GM12891 (cell line): ENCODE measurements at regions not wholly inside any gene's neighbourhood (a gene's known extent, or its start where the extent isn't known, plus 50 kb on each side); places are given as distances from the start of the nearest gene placed in this dataset.

Experiments
- DNase-seq: peaks from one replicate; pipeline ENCODE4 v3.0.0; 2011; ENCODE audit warnings: low spot score; ENCODE audit not compliant: insufficient read length
- FAIRE-seq: peaks from 2 replicates; lab custom pipeline; 2011; peaks lifted over from hg19 to GRCh38; lab: Jason Lieb, UNC
- PAX5 ChIP-seq: IDR thresholded peaks from 2 replicates; pipeline ENCODE4 v1.6.1; 2011; ENCODE audit warnings: low read length, moderate library complexity, mild to moderate bottlenecking; ENCODE audit not compliant: insufficient read depth, severe bottlenecking
- POLR2A ChIP-seq: IDR thresholded peaks from 2 replicates; pipeline ENCODE4 v1.6.1; 2011; ENCODE audit warnings: low read depth, low read length, control low read depth
- POLR2AphosphoS5 ChIP-seq: IDR thresholded peaks from 2 replicates; pipeline ENCODE4 v1.6.1; 2011; ENCODE audit warnings: low read depth, low read length, control low read depth
- POU2F2 ChIP-seq: IDR thresholded peaks from 2 replicates; pipeline ENCODE4 v1.6.1; 2011; ENCODE audit warnings: low read depth, mild to moderate bottlenecking, control low read depth, low read length, moderate library complexity
- SPI1 ChIP-seq: IDR thresholded peaks from 2 replicates; pipeline ENCODE4 v1.6.1; 2011; ENCODE audit warnings: low read depth, low read length, control low read depth
- TAF1 ChIP-seq: IDR thresholded peaks from 2 replicates; pipeline ENCODE4 v1.6.1; 2011; ENCODE audit warnings: low read depth, low read length, control low read depth

GRCh38 chr10:90621577-90621976 is 236.3 kb downstream of the HTR7 start:
- DNase-seq, result no peak
- FAIRE-seq, result no peak
- no peak for TF ChIP-seq POLR2A
- TF ChIP-seq PAX5, result no peak
- TF ChIP-seq SPI1, result no peak
- TF ChIP-seq POU2F2, result no peak
- no peak for TF ChIP-seq POLR2AphosphoS5
- TF ChIP-seq TAF1, result no peak

DNA sequence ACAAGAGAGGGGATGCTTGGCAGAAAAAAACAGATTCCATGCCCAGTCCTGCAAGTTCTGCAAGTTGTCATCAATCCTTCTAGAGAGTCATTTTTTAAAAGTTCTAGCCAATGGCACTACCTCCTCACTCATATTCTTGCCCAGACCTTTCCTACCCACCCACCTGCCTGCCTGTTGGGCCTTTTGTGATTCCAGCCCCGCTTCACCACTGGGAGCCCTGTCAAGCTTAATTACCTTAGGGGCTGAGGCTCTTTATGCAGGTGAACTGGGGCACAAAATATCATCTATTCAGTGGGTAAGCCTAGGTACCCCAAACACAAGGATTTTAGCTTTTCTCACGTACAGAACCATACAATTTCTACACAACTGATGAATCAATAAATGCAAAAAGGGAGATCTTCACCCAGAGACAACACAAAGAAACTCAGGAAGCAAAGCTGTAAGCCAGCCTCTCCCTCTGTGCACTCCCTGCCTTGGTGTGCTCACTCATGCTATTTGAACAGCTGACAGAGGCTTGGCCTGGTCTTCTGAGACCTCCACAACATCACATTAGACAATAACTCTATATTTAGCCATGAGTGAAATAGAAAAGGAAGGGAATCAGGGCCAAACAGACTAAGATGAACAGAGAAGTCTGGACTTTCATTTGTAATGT is 222.6 kb downstream of the HTR7 start:
- DNase-seq (no peak), FAIRE-seq (no peak)

GRCh38 chr10:90640756-90641155 is 217.1 kb downstream of the HTR7 start:
- FAIRE-seq (no peak), DNase-seq (no peak)
- TF ChIP-seq TAF1 (no peak), POLR2A (no peak), POU2F2 (no peak), SPI1 (no peak), POLR2AphosphoS5 (no peak), PAX5 (no peak)

More for the DNA sequence above, 222.6 kb downstream of the HTR7 start:
- TF ChIP-seq SPI1 (no peak), POLR2A (no peak), PAX5 (no peak), TAF1 (no peak), POLR2AphosphoS5 (no peak), POU2F2 (no peak)

GRCh38 chr10:90641731-90642130 is 216.1 kb downstream of the HTR7 start:
- TF ChIP-seq POLR2A (no peak), SPI1 (no peak), POU2F2 (no peak), PAX5 (no peak), TAF1 (no peak), POLR2AphosphoS5 (no peak)
- no peak for DNase-seq
- no peak for FAIRE-seq

DNA sequence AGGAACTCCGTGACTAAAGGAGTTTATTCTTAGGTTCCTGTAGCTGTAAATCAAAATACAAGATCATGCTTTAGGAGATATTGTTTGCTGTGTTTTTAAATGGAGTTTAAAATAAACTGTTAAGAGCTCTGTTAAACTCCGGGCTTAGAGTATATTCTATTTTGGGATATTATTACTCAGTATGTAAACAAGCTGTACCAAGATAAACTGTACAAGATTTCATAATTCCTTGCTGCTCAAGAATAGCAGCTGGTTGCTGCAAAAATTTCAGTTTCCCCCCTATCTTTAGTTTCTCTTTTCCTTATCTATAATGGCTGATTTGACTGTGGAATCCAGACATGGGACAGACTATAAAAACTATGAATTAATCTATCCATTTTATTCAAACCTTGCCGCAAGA is 215.7 kb downstream of the HTR7 start:
- TF ChIP-seq POU2F2 (no peak), POLR2A (no peak), SPI1 (no peak), PAX5 (no peak), TAF1 (no peak), POLR2AphosphoS5 (no peak)
- DNase-seq (no peak), FAIRE-seq (no peak)

DNA sequence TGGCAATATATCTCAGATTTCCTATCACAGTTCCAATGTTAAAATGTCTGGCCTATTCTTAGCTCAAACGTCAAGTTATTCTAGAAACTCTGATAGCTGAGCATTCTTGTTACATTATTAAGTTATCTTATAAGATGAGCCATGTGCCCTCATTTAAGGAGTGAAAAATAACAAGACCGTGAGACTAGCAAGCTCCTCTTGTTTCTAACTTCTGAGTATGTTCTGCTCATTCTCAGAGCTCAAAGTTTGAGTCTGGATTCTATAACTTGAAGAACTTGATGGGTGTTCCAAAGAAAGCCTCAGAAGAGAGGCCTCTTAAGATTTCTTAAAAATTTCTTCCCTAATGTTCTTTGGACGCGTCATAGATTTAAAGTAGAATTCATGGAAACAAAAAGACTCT is 215.2 kb downstream of the HTR7 start:
- FAIRE-seq (no peak), DNase-seq (no peak)
- TF ChIP-seq TAF1 (no peak), PAX5 (no peak), POU2F2 (no peak), POLR2AphosphoS5 (no peak), POLR2A (no peak), SPI1 (no peak)

- FAIRE-seq, result no peak
- TF ChIP-seq POLR2AphosphoS5, result no peak
- no peak for TF ChIP-seq TAF1
- TF ChIP-seq PAX5, result no peak
- TF ChIP-seq POU2F2, result no peak
- TF ChIP-seq SPI1, result no peak
- no peak for TF ChIP-seq POLR2A
Measured at GRCh38 chr10:90644165-90644564, 213.7 kb downstream of the HTR7 start.

GRCh38 chr10:90650858-90651257 is 207.0 kb downstream of the HTR7 start:
- no peak for FAIRE-seq
- TF ChIP-seq TAF1 (no peak), POLR2A (no peak), POLR2AphosphoS5 (no peak), SPI1 (no peak), PAX5 (no peak), POU2F2 (no peak)
- no peak for DNase-seq

More at GRCh38 chr10:90644165-90644564, 213.7 kb downstream of the HTR7 start:
- no peak for DNase-seq

GRCh38 chr10:90652519-90652918 is 205.3 kb downstream of the HTR7 start:
- DNase-seq (no peak), FAIRE-seq (no peak)
- TF ChIP-seq TAF1 (no peak), POLR2A (no peak), PAX5 (no peak), POU2F2 (no peak), SPI1 (no peak), POLR2AphosphoS5 (no peak)

GRCh38 chr10:90658791-90659190 is 199.0 kb downstream of the HTR7 start:
- DNase-seq, result no peak
- no peak for FAIRE-seq
- TF ChIP-seq POU2F2 (no peak), PAX5 (no peak), POLR2A (no peak), TAF1 (no peak), POLR2AphosphoS5 (no peak), SPI1 (no peak)
